ENCODE measurements at regions not wholly inside any gene's neighbourhood (a gene's known extent, or its start where the extent isn't known, plus 50 kb on each side); places are given as distances from the start of the nearest gene placed in this dataset.
A peak's percentile ranks its signal among the peaks of the same experiment; 100 is the strongest.

DNA sequence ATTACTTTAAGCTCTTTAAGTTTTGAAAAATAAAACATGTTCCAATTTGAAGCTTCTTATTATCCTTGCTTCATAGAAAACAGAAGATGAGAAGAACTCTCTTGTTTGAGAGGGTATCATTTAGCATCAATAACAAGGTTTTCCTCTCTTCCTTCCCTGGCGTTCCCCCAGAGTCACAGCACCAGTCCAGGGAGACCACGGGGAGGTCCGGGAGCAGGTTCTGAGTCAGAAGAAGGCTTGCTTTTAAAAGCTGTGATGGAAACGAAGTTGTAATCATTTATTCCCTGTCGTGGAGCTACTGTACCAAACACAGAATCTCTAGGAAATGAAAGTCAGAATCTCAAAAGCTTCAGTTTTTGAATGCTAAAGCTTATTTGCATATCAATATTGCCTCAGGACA, 174.0 kb upstream of the LSM14A start:
- no peak for DNase-seq (ENCODE audit: low read depth, low spot score)
- Histone ChIP-seq H3K9ac (ENCODE audit: insufficient read length) (no peak overlapping the region), H3K27ac (no peak overlapping the region)

DNA sequence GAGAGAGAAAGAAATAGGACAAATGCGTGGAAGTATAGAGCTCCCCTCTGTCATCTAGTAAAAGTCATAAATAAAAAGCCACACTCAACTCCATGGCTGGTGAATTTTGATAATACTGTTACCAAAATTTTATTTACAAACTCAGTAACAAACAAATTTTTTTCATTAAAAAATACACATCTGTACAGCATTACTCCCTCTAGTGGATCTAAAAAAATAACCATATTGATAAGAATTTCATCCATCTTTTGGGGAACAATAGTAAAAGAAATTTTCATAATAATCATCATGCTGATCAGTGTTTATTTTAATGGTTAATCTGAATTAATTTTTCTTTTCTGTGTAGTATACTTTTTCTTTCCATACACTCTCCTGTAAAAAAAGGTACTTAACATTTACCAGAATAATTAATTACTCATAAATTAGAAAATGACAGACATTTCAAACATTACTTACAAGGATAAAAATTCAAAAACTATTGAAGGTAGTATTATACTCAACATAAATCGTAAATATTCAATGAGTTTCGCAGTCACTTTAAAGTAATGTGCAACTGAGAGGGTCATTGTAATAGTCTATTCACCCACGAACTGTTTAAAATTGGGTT, 173.5 kb upstream of the LSM14A start:
- H3K9me3 ChIP-seq (ENCODE audit: low read depth, low read length): no peaks in the 10 kb centered on the region
- no peak overlapping the region for H3K9ac ChIP-seq (ENCODE audit: insufficient read length)
- no peak overlapping the region for H3K27ac ChIP-seq
- TF ChIP-seq FOXP2 (optimal IDR thresholded peaks at IDR 0.05; ENCODE audit: control extremely low read depth, extremely low read length, insufficient read depth) (no peak), EZH2 (IDR thresholded peaks at IDR 0.05) (no peak), POLR2AphosphoS5 (IDR thresholded peaks at IDR 0.05; ENCODE audit: borderline replicate concordance, low read depth, low read length) (no peak)
- peak; percentile 8 for DNase-seq (ENCODE audit: low read depth, low spot score)
- no peaks in the 10 kb centered on the region for H3K36me3 ChIP-seq (ENCODE audit: insufficient read depth, low read length)
- no peak overlapping the region for H3K4me3 ChIP-seq

More for the DNA sequence above, 174.0 kb upstream of the LSM14A start:
- Histone ChIP-seq H3K36me3 (ENCODE audit: insufficient read depth, low read length) (no peaks in the 10 kb centered on the region), H3K4me3 (no peak overlapping the region), H3K9me3 (ENCODE audit: low read depth, low read length) (no peaks in the 10 kb centered on the region)
- no peak for TF ChIP-seq FOXP2 (optimal IDR thresholded peaks at IDR 0.05; ENCODE audit: control extremely low read depth, extremely low read length, insufficient read depth)
- no peak for TF ChIP-seq EZH2 (IDR thresholded peaks at IDR 0.05)

DNA sequence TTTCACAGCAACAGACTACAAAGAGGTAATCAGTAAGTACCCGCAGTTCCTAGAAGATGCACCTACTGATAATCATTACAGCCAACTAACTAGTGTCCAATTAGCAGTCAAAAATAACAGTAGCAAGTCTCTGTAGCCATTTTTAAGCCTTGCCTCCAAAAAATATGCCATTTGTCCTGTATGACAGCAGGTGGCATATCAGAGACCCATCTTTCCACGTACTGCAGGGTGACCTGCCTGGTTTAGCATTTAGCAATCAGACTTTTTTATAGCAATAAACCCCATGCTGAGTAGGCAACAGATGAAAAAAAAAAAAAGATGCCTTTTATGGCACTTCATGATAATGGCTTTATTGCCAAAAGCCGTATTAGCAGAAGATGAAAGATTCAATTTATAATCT, 155.3 kb upstream of the LSM14A start:
- no peak for DNase-seq (ENCODE audit: low read depth, low spot score)
- H3K9ac ChIP-seq (ENCODE audit: insufficient read length): no peak overlapping the region
- H3K36me3 ChIP-seq (ENCODE audit: insufficient read depth, low read length): no peaks in the 10 kb centered on the region
- no peak overlapping the region for H3K4me3 ChIP-seq
- no peak for TF ChIP-seq POLR2AphosphoS5 (IDR thresholded peaks at IDR 0.05; ENCODE audit: borderline replicate concordance, low read depth, low read length)
- H3K27ac ChIP-seq: no peak overlapping the region
- no peaks in the 10 kb centered on the region for H3K9me3 ChIP-seq (ENCODE audit: low read depth, low read length)

DNA sequence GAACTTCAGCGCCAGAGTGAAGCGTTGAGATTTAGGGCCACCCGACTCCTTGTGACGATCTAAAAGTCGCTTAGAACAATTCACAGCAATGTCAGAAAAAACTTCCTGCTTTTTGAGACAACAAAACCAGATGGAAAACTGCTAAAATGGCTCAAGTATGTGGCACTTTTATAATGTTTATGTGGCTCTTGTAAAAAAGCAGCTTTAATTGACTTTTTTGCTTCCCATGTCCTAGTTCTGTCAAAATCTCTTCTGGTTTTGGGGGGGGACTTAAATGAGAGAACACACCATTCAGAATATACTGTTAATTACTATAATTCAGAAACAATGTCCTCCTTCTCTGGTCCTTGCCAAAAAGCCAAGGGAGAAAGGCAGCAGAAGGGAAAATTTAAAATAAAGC, 154.7 kb upstream of the LSM14A start:
- Histone ChIP-seq H3K9ac (ENCODE audit: insufficient read length) (no peak overlapping the region), H3K27ac (no peak overlapping the region), H3K4me3 (no peak overlapping the region), H3K36me3 (ENCODE audit: insufficient read depth, low read length) (no peaks in the 10 kb centered on the region), H3K9me3 (ENCODE audit: low read depth, low read length) (no peaks in the 10 kb centered on the region)
- no peak for DNase-seq (ENCODE audit: low read depth, low spot score)
- TF ChIP-seq POLR2AphosphoS5 (IDR thresholded peaks at IDR 0.05; ENCODE audit: borderline replicate concordance, low read depth, low read length) (no peak), FOXP2 (optimal IDR thresholded peaks at IDR 0.05; ENCODE audit: control extremely low read depth, extremely low read length, insufficient read depth) (no peak), EZH2 (IDR thresholded peaks at IDR 0.05) (no peak)

DNA sequence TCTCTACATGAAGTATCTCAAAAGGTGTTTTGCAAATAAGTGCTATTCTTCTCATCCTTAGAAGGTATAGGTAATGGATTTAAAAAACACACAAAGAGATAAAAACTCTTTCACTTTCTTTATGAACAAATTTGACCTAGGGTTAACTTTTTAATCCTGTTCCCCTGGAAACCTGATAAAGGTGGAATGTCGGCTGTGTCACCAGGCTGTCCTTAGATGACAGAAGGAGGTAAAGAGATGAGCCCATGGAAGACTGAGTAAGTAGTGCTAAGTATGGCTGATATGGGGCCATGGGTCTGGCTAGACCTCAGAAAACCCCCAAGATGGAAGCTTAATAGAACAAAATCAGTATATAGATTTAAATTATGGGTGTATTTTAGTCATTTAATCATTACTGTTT, 153.8 kb upstream of the LSM14A start:
- no peak for TF ChIP-seq EZH2 (IDR thresholded peaks at IDR 0.05)
- TF ChIP-seq POLR2AphosphoS5 (IDR thresholded peaks at IDR 0.05; ENCODE audit: borderline replicate concordance, low read depth, low read length): no peak
- no peak for TF ChIP-seq FOXP2 (optimal IDR thresholded peaks at IDR 0.05; ENCODE audit: control extremely low read depth, extremely low read length, insufficient read depth)
- no peak overlapping the region for H3K4me3 ChIP-seq
- H3K9me3 ChIP-seq (ENCODE audit: low read depth, low read length): no peaks in the 10 kb centered on the region
- H3K27ac ChIP-seq: no peak overlapping the region
- H3K9ac ChIP-seq (ENCODE audit: insufficient read length): no peak overlapping the region
- DNase-seq (ENCODE audit: low read depth, low spot score): no peak
- no peaks in the 10 kb centered on the region for H3K36me3 ChIP-seq (ENCODE audit: insufficient read depth, low read length)

DNA sequence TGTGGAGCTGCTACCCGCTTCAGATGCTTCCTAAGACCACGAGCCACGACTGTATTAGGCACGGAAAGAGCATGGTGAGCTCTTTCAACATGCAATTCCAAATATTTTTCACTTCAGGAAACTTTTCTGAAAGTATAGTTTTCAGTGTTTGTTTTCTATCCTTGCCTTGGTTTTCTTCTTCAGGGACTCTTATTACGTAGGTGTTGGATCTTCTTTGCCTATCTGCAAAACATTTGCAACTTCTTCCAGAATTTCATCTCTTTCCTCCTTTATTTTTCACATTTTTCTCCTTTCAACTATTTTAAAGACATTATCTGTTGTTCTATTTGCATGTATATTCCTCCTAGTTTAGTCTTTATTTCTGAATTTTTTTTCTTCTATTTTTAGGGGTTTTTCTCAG, 148.9 kb upstream of the LSM14A start:
- no peak for DNase-seq (ENCODE audit: low read depth, low spot score)
- TF ChIP-seq FOXP2 (optimal IDR thresholded peaks at IDR 0.05; ENCODE audit: control extremely low read depth, extremely low read length, insufficient read depth) (no peak), POLR2AphosphoS5 (IDR thresholded peaks at IDR 0.05; ENCODE audit: borderline replicate concordance, low read depth, low read length) (no peak), EZH2 (IDR thresholded peaks at IDR 0.05) (no peak)
- H3K9me3 ChIP-seq (ENCODE audit: low read depth, low read length): no peaks in the 10 kb centered on the region
- H3K4me3 ChIP-seq: no peak overlapping the region
- H3K9ac ChIP-seq (ENCODE audit: insufficient read length): no peak overlapping the region
- H3K27ac ChIP-seq: no peak overlapping the region
- no peaks in the 10 kb centered on the region for H3K36me3 ChIP-seq (ENCODE audit: insufficient read depth, low read length)

DNA sequence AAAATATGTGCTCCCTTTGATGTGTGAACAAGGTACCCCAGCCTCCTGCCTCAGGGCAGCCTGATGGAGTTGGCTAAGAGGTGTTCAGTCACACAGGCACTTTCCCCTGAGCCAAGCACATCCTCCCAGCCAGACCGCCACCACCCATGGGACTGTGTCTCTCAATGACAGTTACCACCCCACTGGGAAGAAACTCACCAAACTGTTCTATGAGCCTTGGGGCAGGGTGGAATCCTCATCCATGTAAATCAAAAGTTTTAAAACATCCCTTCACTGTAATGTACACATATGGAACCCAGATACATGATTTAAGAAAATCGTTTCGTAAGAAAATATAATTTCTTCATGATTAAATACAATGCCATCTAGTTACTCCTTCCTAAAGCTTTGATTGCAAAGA, 138.4 kb upstream of the LSM14A start:
- Histone ChIP-seq H3K27ac (no peak overlapping the region), H3K36me3 (ENCODE audit: insufficient read depth, low read length) (no peaks in the 10 kb centered on the region), H3K9ac (ENCODE audit: insufficient read length) (no peak overlapping the region), H3K4me3 (no peak overlapping the region), H3K9me3 (ENCODE audit: low read depth, low read length) (no peaks in the 10 kb centered on the region)
- DNase-seq (ENCODE audit: low read depth, low spot score): no peak
- TF ChIP-seq EZH2 (IDR thresholded peaks at IDR 0.05) (no peak), POLR2AphosphoS5 (IDR thresholded peaks at IDR 0.05; ENCODE audit: borderline replicate concordance, low read depth, low read length) (no peak), FOXP2 (optimal IDR thresholded peaks at IDR 0.05; ENCODE audit: control extremely low read depth, extremely low read length, insufficient read depth) (no peak)

DNA sequence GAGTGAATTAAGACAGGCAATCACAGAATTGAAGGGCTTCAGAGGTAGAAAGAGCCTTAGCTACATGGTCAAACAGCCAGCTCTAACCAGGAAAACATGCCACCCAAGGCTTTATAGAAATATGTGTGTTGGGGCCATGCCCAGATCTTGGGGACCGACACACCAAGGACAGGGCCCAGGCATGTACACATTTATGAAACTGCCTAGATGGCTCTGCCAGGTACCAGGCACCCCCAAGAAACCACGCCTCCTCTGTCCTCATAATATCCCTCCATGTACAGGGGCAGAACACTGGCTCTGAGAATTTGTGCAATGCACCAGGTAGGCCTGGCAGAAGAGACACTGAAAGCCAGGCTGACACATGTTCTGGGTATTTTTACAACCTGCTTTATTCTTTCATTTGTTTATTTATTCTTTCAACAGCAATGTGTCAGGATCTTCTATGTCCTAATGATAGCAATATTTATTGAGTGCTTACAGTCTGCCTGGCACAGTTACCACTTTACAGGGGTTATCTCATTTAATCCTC, 137.9 kb upstream of the LSM14A start:
- no peaks in the 10 kb centered on the region for H3K36me3 ChIP-seq (ENCODE audit: insufficient read depth, low read length)
- no peak overlapping the region for H3K4me3 ChIP-seq
- H3K9me3 ChIP-seq (ENCODE audit: low read depth, low read length): no peaks in the 10 kb centered on the region
- no peak overlapping the region for H3K9ac ChIP-seq (ENCODE audit: insufficient read length)
- TF ChIP-seq POLR2AphosphoS5 (IDR thresholded peaks at IDR 0.05; ENCODE audit: borderline replicate concordance, low read depth, low read length) (no peak), EZH2 (IDR thresholded peaks at IDR 0.05) (no peak), FOXP2 (optimal IDR thresholded peaks at IDR 0.05; ENCODE audit: control extremely low read depth, extremely low read length, insufficient read depth) (no peak)
- H3K27ac ChIP-seq: no peak overlapping the region
- DNase-seq (ENCODE audit: low read depth, low spot score): no peak

DNA sequence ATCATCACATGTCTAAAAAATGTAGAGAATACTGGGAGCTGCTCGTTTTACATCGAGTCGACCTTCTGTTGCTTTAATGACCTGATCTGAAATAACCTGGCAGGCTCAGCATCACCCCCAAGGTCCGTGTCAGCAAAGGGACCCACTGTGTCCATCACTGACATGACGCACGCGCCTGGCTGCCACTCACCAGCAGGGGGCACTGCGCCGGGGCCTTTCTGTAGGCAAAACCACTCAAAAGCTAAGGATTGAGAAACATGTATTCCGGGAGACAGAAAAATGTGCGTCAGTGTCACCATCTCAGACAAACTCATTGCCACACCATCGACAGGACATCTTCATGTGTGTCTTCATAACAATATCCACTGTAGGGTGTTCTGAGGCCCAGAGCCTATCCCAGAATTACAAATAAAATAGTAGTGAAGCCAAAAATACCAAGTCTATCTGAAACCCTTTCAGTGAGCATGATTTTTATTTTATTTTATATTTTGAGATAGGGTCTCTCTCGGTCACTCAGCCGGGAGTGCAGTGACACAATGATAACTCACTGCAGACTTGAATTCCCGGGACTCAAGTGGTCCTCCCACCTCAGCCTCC, 130.3 kb upstream of the LSM14A start:
- no peak for DNase-seq (ENCODE audit: low read depth, low spot score)
- H3K4me3 ChIP-seq: no peak overlapping the region
- H3K36me3 ChIP-seq (ENCODE audit: insufficient read depth, low read length): no peaks in the 10 kb centered on the region
- no peaks in the 10 kb centered on the region for H3K9me3 ChIP-seq (ENCODE audit: low read depth, low read length)
- TF ChIP-seq EZH2 (IDR thresholded peaks at IDR 0.05): no peak
- H3K27ac ChIP-seq: no peak overlapping the region
- no peak overlapping the region for H3K9ac ChIP-seq (ENCODE audit: insufficient read length)
